RCC 7860 (cell line): ENCODE measurements at regions not wholly inside any gene's neighbourhood (a gene's known extent, or its start where the extent isn't known, plus 50 kb on each side); places are given as distances from the start of the nearest gene placed in this dataset.

Source experiments
- DNase-seq: peaks from one replicate; pipeline ENCODE4 v3.0.0-alpha.2; 2015; ENCODE audit warnings: low spot score
- FAIRE-seq: peaks from 2 replicates; lab custom pipeline; 2012; peaks lifted over from hg19 to GRCh38; lab: Jason Lieb, UNC

DNA sequence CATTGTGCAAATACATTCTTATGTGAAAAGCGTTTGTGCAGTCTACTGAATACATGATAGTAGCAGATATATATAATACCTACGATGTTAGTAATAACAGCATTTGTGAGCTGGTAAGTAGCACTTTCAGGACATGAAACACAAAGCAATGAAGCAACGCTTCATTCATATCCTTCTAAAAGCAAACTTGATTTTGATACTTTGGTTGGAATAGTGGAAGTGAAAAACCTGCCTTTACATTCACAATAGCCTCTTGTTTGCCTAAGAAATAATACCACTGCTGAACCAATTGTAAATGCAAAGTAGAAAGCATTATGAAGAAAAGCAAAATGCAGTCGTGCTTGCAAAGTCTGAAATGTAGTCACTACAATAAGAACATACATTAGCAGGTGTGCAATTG is 926.3 kb downstream of the FSTL5 start:
- DNase-seq (no peak), FAIRE-seq (no peak)

DNA sequence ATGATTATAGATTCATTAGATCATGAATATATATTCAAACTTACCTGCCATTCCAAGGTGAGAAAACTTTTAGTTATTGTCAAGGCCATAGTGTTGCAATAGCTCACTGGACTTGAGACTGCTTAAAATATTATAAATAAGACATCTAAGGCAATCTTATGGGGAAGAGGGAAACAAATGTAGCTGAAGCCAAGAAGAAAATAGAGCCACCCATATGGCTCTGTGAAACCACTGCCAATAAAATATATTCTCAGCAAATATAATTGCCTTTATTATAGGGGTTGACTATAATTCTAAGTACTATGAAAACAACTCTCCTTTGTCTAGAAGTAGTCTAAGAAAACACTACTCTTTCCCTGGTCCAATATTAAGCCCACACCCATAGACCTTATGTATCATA is 938.5 kb downstream of the FSTL5 start:
- FAIRE-seq, result no peak
- no peak for DNase-seq

DNA sequence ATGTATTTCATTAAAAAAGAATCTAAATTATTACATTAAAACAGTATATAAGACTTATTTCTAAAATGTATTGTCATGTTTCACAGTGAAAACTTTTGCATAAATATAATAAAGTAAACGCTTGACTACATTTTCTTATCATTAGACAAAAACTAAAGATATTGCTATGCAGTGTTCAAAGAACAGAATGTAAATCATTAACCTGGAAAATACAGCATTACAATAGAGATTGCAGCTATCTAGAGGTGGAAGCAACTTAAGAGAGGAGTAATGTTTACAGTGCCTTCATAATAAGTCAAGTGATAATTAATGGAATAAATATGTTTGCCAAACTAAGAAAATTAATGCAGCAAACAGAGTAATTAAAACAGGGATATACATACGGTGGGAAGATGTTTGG is 940.9 kb downstream of the FSTL5 start:
- no peak for FAIRE-seq
- DNase-seq, result no peak

DNA sequence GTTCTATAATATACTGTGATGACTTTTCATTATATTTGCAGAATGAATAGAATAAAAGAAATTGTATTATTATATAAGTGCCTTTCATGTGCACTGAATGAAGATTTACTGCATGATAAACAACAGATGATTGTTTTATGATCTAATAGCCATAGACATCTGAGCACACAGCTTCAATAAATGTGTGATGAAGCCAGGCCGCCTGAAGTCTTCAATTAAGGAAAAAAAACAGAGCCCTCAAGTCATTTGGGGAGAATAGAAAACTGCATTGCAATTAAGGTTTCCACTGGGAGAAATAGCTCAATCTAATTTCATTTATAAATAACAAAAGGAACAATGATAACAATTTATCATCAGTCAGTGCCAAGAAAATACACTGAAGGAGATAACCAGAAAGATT is 955.2 kb downstream of the FSTL5 start:
- DNase-seq (no peak), FAIRE-seq (no peak)

GRCh38 chr4:161206528-161207080 is 957.2 kb downstream of the FSTL5 start:
- no peak for FAIRE-seq
- no peak for DNase-seq

DNA sequence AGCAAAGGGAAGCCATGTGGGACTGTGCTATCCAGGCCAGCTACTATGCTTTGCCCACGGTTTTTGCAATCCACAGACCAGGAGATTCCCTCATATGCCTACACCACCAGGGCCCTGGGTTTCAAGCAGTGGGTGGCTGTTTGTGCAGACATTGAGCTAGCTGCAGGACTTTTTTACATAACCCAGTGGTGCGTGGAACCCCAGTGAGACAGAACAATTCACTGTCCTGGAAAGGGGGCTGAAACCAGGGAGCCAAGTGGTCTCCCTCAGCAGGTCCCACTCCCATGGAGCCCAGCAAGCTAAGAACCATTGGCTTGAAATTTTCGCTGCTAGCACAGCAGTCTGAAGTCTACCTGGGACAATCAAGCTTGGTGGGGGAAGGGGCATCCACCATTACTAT is 959.9 kb downstream of the FSTL5 start:
- DNase-seq (no peak), FAIRE-seq (no peak)

GRCh38 chr4:161197912-161198311 is 965.9 kb downstream of the FSTL5 start:
- DNase-seq (no peak), FAIRE-seq (no peak)

DNA sequence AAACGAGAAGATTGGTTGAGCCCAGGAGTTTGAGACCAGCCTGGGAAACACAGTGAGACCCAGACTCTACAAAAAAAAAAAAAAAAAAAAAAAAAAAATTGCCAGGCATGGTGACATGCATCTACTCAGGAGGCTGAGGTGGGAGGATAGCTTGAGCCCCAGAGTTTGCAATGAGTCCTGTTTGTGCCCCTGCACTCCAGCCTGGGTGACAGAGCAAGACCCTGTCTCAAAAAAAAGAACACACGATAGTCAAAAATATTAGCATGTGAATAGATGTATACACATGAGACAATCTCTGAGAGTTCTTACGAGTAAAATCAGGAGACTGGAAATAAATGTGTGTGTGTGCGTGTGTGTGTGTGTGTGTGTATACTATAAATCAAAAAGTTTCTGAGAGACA is 966.3 kb downstream of the FSTL5 start:
- FAIRE-seq, result no peak

DNA sequence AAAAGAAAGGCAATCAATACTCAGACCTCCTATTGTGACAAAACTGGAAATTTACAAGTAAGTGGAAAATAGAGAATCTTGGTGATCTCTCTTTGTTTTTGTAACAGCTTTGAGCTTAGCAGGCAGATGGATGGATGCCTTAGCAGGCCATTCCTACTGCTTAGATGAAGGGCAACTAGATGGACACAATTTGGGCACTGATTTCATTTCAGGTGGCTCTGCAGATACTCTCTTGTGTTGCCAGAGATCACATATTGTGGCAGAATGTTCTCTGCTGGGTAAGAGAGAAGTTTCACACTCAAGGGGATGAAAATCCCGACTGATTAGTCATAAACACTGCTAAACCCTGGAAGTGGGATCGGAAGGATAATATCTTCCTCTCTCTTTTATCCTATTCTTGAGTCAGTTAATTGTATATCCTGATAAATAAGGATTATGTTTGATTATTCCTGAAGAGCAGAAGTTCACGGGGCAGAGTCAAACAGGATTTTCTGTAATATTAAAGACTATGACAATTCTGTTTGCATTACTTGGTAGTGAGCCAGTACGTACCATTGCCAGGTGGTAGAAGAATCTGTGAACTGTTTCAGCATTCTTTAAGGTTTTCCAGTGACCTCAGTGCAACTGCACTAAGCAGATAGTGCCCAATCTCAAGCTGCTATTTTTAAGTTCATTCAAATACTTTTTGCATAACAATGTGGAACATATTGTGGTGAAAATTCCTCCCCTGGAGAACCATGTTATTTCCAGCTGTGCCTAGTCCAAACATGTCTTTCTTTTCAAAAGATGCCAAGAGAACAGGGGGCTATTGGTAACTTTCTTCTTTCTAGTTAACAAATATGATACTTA is 974.3 kb downstream of the FSTL5 start:
- DNase-seq (no peak), FAIRE-seq (no peak)

More for the DNA sequence above, 966.3 kb downstream of the FSTL5 start:
- no peak for DNase-seq

GRCh38 chr4:161188578-161188977 is 975.2 kb downstream of the FSTL5 start:
- DNase-seq, result no peak
- FAIRE-seq, result no peak

DNA sequence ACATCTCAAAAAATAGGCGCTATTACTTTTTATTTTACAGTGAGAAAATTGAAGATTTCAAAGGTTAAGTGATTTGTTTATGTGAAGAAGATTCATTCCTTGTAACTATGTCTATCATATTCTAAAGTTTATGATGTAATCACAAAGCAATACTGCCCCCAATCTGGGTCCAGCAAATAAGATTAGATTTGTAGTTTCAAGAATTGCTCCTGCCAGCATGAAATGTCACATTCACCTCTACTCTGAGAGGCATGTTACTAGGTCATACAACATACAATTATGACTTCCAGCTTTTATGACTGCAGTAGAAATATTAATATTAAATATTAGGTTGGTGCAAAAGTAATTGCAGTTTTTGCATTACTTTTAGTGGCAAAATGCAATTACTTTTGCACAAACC is 976.2 kb downstream of the FSTL5 start:
- no peak for DNase-seq
- no peak for FAIRE-seq

GRCh38 chr4:161186750-161187149 is 977.0 kb downstream of the FSTL5 start:
- DNase-seq (no peak), FAIRE-seq (no peak)

- FAIRE-seq, result no peak
- DNase-seq, result no peak
These were observed 977.8 kb downstream of the FSTL5 start for GRCh38 chr4:161186012-161186411.

DNA sequence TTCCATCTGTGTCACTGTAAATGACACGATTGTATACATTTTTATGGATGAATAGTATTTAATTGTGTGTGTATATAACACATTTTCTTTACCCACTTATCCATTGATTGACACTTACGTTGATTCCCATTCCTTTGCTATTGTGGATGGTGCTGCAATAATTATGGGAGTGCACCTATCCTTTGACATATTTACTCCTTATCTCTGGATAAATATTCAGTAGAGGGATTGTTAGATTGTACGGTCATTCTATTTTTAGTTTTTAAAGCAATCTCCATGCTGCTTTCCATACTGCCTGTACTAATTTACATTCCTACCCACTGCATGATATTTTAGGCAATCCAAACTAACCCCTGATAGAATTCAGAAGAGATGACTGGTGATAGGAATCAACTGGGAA is 980.1 kb downstream of the FSTL5 start:
- DNase-seq (no peak), FAIRE-seq (no peak)

DNA sequence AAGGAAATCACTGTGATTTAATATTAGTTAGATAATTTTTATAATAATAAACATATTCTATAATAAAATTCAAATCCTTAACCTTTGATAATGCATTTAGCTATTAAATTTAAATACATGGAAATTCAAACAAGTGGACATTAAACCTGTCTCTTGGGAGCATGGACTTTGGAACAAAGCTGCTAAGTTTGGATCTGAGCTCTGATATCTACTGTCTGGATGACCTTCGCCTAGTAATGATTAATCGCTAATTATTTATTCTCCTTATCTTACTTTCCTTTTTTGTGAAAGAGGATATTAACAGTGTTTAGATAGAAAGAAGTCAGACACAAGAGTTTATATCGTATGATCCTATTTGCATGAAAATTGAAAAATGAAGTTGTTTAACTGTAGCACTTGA is 980.9 kb downstream of the FSTL5 start:
- DNase-seq, result no peak
- FAIRE-seq, result no peak

GRCh38 chr4:161178310-161178709 is 985.5 kb downstream of the FSTL5 start:
- DNase-seq (no peak), FAIRE-seq (no peak)

GRCh38 chr4:161172396-161173026 is 991.3 kb downstream of the FSTL5 start:
- FAIRE-seq (no peak), DNase-seq (no peak)

- no peak for FAIRE-seq
These were observed 996.3 kb downstream of the FSTL5 start for GRCh38 chr4:161167539-161167938.

GRCh38 chr4:161160718-161161117 is 1003.1 kb downstream of the FSTL5 start:
- FAIRE-seq (no peak), DNase-seq (no peak)

More at GRCh38 chr4:161167539-161167938, 996.3 kb downstream of the FSTL5 start:
- no peak for DNase-seq

DNA sequence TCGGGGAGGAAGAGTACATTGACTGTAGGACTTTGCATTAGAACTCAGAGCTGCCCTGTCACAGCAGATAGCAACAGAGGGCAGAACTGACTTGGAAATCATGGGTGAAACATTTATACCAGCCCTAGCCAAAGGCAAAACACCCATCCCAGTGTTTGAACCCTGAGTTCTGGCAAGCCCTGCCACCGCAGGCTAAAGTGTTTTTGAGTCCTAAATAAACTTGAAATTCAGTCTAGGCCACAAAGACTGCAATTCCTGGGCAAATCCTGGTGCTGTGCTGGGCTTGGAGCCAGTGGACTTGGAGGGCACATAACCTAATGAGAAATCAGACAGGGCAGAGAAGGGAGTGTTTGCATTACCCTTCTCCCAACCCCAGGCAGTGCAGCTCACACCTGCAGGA is 1015.7 kb downstream of the FSTL5 start:
- FAIRE-seq, result no peak
- DNase-seq, result no peak

GRCh38 chr4:161143375-161143774 is 1020.4 kb downstream of the FSTL5 start:
- no peak for DNase-seq

GRCh38 chr4:161134795-161135194 is 1029.0 kb downstream of the FSTL5 start:
- DNase-seq, result no peak
- no peak for FAIRE-seq

More at GRCh38 chr4:161143375-161143774, 1020.4 kb downstream of the FSTL5 start:
- FAIRE-seq, result no peak
